HFF-Myc (cell line): ENCODE measurements at regions not wholly inside any gene's neighbourhood (a gene's known extent, or its start where the extent isn't known, plus 50 kb on each side); places are given as distances from the start of the nearest gene placed in this dataset.
"Not testable (repeated sequence)": the region's sequence is repeated elsewhere in the genome, so short reads cannot be mapped to it uniquely, and the experiment has no call there.

Experiments used
- DNase-seq: peaks from one replicate; pipeline ENCODE4 v3.0.0-alpha.2; 2011; ENCODE audit warnings: low read depth; ENCODE audit errors: extremely low read depth
- H3K4me3 ChIP-seq: replicated peaks from 2 replicates; pipeline ENCODE4 v1.5.1; 2011; ENCODE audit warnings: low read depth, mild to moderate bottlenecking, control low read depth, low read length
- CTCF ChIP-seq: IDR thresholded peaks from 2 replicates; pipeline ENCODE4 v1.5.1; 2012; ENCODE audit warnings: mild to moderate bottlenecking, low read depth, low read length, control low read depth; ENCODE audit errors: missing control alignments

- no peak overlapping the region for H3K4me3 ChIP-seq
- TF ChIP-seq CTCF: no peak
- no peak for DNase-seq
These were observed 365.0 kb upstream of the CHORDC1 start for GRCh38 chr11:90587896-90588295.

- H3K4me3 ChIP-seq: no peak overlapping the region
These were observed 362.6 kb upstream of the CHORDC1 start for GRCh38 chr11:90585491-90585890.

GRCh38 chr11:90582999-90583398 lies 360.1 kb upstream of the CHORDC1 start:
- DNase-seq, H3K4me3 ChIP-seq: not testable (repeated sequence)

More at GRCh38 chr11:90585491-90585890, 362.6 kb upstream of the CHORDC1 start:
- DNase-seq: no peak
- no peak for TF ChIP-seq CTCF

GRCh38 chr11:90564531-90564930 lies 341.7 kb upstream of the CHORDC1 start:
- no peak for TF ChIP-seq CTCF
- no peak overlapping the region for H3K4me3 ChIP-seq
- no peak for DNase-seq

GRCh38 chr11:90558328-90558865 lies 335.5 kb upstream of the CHORDC1 start:
- no peak for DNase-seq
- TF ChIP-seq CTCF: no peak
- no peak overlapping the region for H3K4me3 ChIP-seq

GRCh38 chr11:90556606-90557005 lies 333.8 kb upstream of the CHORDC1 start:
- no peak for DNase-seq
- H3K4me3 ChIP-seq: no peak overlapping the region
- no peak for TF ChIP-seq CTCF

GRCh38 chr11:90556026-90556425 lies 333.2 kb upstream of the CHORDC1 start:
- no peak overlapping the region for H3K4me3 ChIP-seq
- no peak for DNase-seq
- no peak for TF ChIP-seq CTCF

- H3K4me3 ChIP-seq: no peak overlapping the region
- no peak for DNase-seq
- TF ChIP-seq CTCF: no peak
These were observed 332.6 kb upstream of the CHORDC1 start for GRCh38 chr11:90555477-90555876.
